Stimulated activated CD4-positive, alpha-beta T cell treated with anti-CD3 and anti-CD28 coated beads, Interleukin-2, amount 100 ng/mL, for 4 hours (primary cell): ENCODE measurements at regions not wholly inside any gene's neighbourhood (a gene's known extent, or its start where the extent isn't known, plus 50 kb on each side); places are given as distances from the start of the nearest gene placed in this dataset.
"Not testable (repeated sequence)": the region's sequence is repeated elsewhere in the genome, so short reads cannot be mapped to it uniquely, and the experiment has no call there.

ENCODE experiments used
- DNase-seq: peaks from one replicate; pipeline ENCODE4 v3.0.0-alpha.2; 2020; ENCODE audit warnings: low read depth

GRCh38 chr21:5103880-5104561 lies 5417.4 kb upstream of the TPTE start:
- peak; percentile 19 for DNase-seq

- not testable (repeated sequence) for DNase-seq
Observed at GRCh38 chr21:5104562-5104928, 5416.8 kb upstream of the TPTE start.

DNA sequence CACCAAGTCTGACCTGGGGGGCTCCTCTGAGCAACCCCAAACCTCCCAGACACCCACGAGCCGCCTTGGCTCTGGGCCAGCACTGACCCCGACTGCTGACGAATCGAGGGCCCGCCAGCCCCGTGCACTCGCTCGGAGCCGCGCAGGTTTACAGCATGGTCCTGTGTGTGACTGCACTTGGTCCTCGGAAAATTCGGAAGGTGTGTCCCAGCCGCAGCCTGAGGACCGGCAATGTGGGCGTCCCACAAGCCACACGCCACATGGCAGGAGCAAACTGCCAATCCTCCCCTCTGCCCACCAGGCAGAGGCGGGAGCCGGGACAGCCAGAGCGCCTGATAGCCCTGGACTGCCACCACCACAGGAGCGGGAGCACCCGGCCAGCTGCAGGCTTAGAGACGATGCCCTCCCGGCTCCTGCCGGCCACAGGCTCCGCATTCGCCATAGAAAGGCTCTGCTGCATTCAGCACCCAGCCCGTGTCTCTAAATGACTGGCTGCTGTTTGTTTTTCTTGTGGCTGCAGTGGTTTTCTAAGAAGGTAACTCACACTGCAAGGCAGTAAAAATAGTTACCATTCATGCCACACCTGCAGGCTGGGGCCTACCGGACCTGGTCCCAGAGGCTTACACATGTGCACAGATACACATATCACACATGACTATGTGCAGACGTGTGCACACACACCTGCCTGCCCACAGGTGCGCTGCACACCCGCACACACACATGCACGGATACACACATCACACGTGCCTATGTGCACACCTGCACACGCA lies 5415.3 kb upstream of the TPTE start:
- not testable (repeated sequence) for DNase-seq

- DNase-seq: not testable (repeated sequence)
Observed at GRCh38 chr21:5106767-5107464, 5414.5 kb upstream of the TPTE start.

DNA sequence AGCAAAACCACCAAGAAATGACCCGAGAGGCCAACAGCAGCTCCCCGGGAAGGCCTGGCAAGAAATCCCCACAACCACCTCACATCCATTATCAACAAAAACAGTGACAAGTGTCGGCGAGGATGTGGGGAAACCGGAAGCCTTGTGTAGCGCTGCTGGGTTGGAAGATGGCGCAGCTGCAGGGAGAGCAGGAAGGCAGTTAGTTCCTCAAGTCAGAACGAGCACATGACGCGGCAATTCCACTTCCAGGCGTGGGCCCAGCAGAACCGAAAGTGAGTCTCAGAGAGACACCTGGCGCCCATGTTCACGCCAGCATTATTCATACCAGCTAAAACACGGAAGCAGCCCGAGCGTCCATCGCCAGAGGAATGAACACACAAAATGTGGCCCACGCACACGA lies 5413.7 kb upstream of the TPTE start:
- DNase-seq: not testable (repeated sequence)

- not testable (repeated sequence) for DNase-seq
Observed at GRCh38 chr21:5108048-5108775, 5413.2 kb upstream of the TPTE start.

- DNase-seq: not testable (repeated sequence)
Observed at GRCh38 chr21:5111197-5111596, 5410.2 kb upstream of the TPTE start.

DNA sequence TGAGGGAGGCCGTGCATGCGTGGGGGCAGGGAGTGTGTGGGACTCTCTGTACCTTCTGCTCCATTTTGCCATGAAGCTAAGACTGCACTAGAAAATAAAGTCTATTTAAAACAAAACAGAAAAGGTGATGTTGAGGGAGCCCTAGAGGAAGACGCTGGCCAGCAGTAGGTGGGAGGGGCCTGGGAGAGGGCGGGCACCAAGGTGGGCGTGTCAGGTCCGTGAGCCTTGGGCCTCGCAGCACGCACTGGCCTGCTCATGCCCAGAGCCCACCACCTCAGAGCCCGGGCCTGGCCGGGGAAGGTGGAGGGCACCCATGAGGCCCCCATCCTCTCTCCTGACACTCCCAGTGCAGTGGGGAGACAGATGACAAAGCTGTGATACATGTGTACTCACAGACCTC lies 5408.3 kb upstream of the TPTE start:
- not testable (repeated sequence) for DNase-seq

GRCh38 chr21:5114468-5114867 lies 5406.9 kb upstream of the TPTE start:
- DNase-seq: not testable (repeated sequence)

- DNase-seq: not testable (repeated sequence)
Observed at GRCh38 chr21:5114893-5115645, 5406.3 kb upstream of the TPTE start.

- DNase-seq: not testable (repeated sequence)
Observed at GRCh38 chr21:5115646-5116343, 5405.6 kb upstream of the TPTE start.

GRCh38 chr21:5116344-5117123 lies 5404.8 kb upstream of the TPTE start:
- not testable (repeated sequence) for DNase-seq

DNA sequence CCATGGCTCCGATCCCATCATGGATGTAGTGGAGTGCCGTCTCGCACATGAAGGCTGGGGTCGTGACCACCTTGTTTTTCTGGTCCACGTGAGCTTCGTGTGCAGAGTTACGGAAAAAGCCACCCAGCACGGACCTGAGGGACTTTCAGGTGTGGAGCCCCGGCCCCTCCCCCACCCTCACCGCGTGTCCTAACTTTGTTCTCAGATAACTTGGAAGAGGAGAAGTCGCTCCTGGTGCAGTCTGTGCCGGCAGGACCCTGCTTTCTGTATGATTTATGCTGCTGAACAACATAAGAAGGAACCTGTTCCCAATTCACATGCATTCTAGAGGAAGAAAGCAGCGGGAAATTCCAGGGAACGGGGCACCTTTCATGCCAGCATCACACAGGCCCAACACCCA lies 5404.2 kb upstream of the TPTE start:
- not testable (repeated sequence) for DNase-seq

- not testable (repeated sequence) for DNase-seq
Observed at GRCh38 chr21:5117666-5118295, 5403.6 kb upstream of the TPTE start.

DNA sequence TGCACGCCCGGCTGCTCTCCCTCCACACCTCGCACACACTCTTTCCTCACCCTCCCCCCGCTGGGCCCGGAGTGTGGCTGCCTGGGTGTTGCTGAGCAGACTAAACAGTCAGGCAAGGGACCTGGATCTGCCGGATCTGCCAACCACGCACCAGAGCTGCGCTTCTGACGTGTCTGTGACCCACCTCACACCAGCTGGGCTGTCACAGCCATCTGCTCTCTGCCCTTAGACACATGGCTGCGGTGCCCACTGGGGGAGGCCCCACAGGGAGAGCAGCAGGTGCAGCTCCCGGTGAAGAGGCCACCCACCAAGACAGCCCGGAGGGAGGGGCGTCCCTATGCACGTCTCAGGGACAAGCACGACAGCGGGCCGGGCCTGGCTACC lies 5403.1 kb upstream of the TPTE start:
- DNase-seq: peak; percentile 17

DNA sequence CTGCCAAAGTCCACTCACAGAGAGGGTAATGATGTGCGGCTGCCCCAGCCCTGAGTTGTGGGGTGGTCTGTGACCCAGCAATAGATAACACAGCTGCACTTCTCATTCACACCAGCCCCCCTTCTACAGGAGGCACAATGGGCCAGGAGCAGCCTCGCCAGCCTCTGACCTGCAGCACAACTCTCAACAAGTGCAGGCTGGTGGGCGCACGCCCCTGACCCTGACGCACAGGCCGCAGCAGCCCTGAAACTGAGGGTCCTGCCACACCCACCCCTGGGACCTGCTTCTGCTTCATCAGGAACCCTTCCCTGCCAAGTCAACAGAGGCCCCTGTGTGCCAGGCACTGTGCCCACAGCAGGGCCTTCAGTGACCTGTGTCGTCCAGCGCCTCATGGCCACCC lies 5402.2 kb upstream of the TPTE start:
- not testable (repeated sequence) for DNase-seq

DNA sequence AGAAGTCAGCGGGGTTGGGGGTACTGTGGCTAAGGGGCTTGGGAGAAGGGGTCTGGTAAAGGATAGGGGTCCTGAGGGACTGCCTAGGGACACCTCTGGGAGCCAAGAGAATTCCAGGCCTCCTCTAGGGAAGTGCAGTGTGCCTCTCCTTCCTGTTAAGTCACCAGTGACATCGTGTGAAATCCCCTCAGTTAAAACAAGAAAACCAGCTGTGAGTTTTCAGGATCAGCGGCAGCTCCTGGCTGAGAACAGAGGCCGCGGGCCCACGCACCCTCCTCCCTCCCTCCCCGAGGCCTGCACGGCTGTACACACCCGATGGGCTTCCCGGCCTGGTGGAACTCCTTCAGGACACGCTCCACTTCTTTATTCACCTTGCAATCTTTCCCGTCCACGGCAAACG lies 5400.0 kb upstream of the TPTE start:
- not testable (repeated sequence) for DNase-seq

GRCh38 chr21:5121849-5122248 lies 5399.5 kb upstream of the TPTE start:
- not testable (repeated sequence) for DNase-seq

GRCh38 chr21:5123655-5124054 lies 5397.7 kb upstream of the TPTE start:
- DNase-seq: peak; percentile 45
